CD14-positive monocyte (primary cell): ENCODE measurements at regions not wholly inside any gene's neighbourhood (a gene's known extent, or its start where the extent isn't known, plus 50 kb on each side); places are given as distances from the start of the nearest gene placed in this dataset.

Experiments used
- DNase-seq, 3 donors: peaks; one replicate each; pipeline ENCODE4 v3.0.0-alpha.2; 2011 to 2022
- H2AFZ ChIP-seq: 2 replicates; pipeline ENCODE4 v1.6.0; 2012; ENCODE audit warnings: mild to moderate bottlenecking, low read depth, low read length, inconsistent platforms; ENCODE audit not compliant: insufficient read depth, poor library complexity, severe bottlenecking
- H3K27ac ChIP-seq, 2 donors: 1 replicate in 1 of 2; 2 replicates in 1 of 2; pipeline ENCODE4 v1.5.1; 2012 to 2013; ENCODE audit warnings: low read length in 2 of 2, control low read depth in 1 of 2, inconsistent platforms in 1 of 2, low read depth in 1 of 2, mild to moderate bottlenecking in 1 of 2
- H3K27me3 ChIP-seq, 2 donors: one replicate each; pipeline versions ENCODE4 v1.6.0 to v1.6.1; 2011 to 2013; ENCODE audit warnings: low read length in 2 of 2; ENCODE audit not compliant: control insufficient read depth in 2 of 2, insufficient read depth in 2 of 2
- H3K36me3 ChIP-seq, 2 donors: replicated peaks in 1 of 2; 1 replicate in 1 of 2; 2 replicates in 1 of 2; pipeline versions ENCODE4 v1.5.1 to v1.6.1; 2012 to 2013; ENCODE audit warnings: low read length in 2 of 2, control low read depth in 1 of 2, inconsistent platforms in 1 of 2, mild to moderate bottlenecking in 1 of 2; ENCODE audit not compliant: insufficient read depth in 2 of 2, control insufficient read depth in 1 of 2
- H3K4me1 ChIP-seq, 2 donors: 1 replicate in 1 of 2; 2 replicates in 1 of 2; pipeline versions ENCODE4 v1.5.1 to v1.6.1; 2012 to 2013; ENCODE audit warnings: low read length in 2 of 2, control low read depth in 1 of 2, inconsistent platforms in 1 of 2, mild to moderate bottlenecking in 1 of 2, moderate library complexity in 1 of 2; ENCODE audit not compliant: insufficient read depth in 2 of 2, control insufficient read depth in 1 of 2
- H3K4me2 ChIP-seq: replicated peaks from 2 replicates; pipeline ENCODE3; 2012; ENCODE audit warnings: low read length, moderate library complexity, mild to moderate bottlenecking; ENCODE audit not compliant: poor library complexity, severe bottlenecking; ENCODE audit errors: extremely low read depth
- H3K4me3 ChIP-seq, 3 experiments: fragments of 200-600 bp in 1 of 3; sonication (generic) in 1 of 3; replicated peaks in 1 of 3; 1 replicate in 2 of 3; 2 replicates in 1 of 3; pipeline ENCODE4 v1.5.1; 2011 to 2013; ENCODE audit warnings: low read length in 3 of 3, mild to moderate bottlenecking in 3 of 3, control low read depth in 2 of 3, low read depth in 2 of 3, inconsistent platforms in 1 of 3, moderate library complexity in 1 of 3
- H3K79me2 ChIP-seq: 2 replicates; pipeline ENCODE4 v1.6.0; 2012; ENCODE audit warnings: mild to moderate bottlenecking, control low read depth, inconsistent platforms, low read length, moderate library complexity; ENCODE audit not compliant: insufficient read depth
- H3K9ac ChIP-seq: 2 replicates; pipeline ENCODE4 v1.6.0; 2017; ENCODE audit warnings: low read length, mild to moderate bottlenecking; ENCODE audit not compliant: insufficient read depth, poor library complexity, severe bottlenecking
- H3K9me3 ChIP-seq, 2 donors: replicated peaks in 1 of 2; 1 replicate in 1 of 2; 2 replicates in 1 of 2; pipeline versions ENCODE4 v1.5.1 to v1.6.1; 2012 to 2013; ENCODE audit warnings: low read length in 2 of 2, control low read depth in 1 of 2; ENCODE audit not compliant: control insufficient read depth in 1 of 2, insufficient read depth in 1 of 2
- H4K20me1 ChIP-seq: 2 replicates; pipeline ENCODE4 v1.6.0; 2012; ENCODE audit warnings: mild to moderate bottlenecking, low read length, control low read depth, moderate library complexity; ENCODE audit not compliant: insufficient read depth
- H3K27ac Mint-ChIP-seq, 7 donors: one replicate each; pipeline ENCODE4 v1.8.0; 2020; ENCODE audit warnings: mild to moderate bottlenecking in 7 of 7, mixed read lengths in 7 of 7, moderate library complexity in 6 of 7, inconsistent platforms in 2 of 7
- H3K27me3 Mint-ChIP-seq, 3 donors: one replicate each; pipeline ENCODE4 v1.8.0; 2021 to 2022; ENCODE audit warnings: low read depth in 3 of 3, mild to moderate bottlenecking in 3 of 3, mixed read lengths in 3 of 3, moderate library complexity in 3 of 3, inconsistent platforms in 1 of 3
- H3K36me3 Mint-ChIP-seq, 2 donors: one replicate each; pipeline ENCODE4 v1.8.0; 2020; ENCODE audit warnings: mixed read lengths in 2 of 2, inconsistent platforms in 1 of 2, mild to moderate bottlenecking in 1 of 2
- H3K4me1 Mint-ChIP-seq: one replicate; pipeline ENCODE4 v1.8.0; 2020; ENCODE audit warnings: mild to moderate bottlenecking, mixed read lengths
- H3K4me3 Mint-ChIP-seq, 2 donors: one replicate each; pipeline ENCODE4 v1.8.0; 2020; ENCODE audit warnings: mild to moderate bottlenecking in 2 of 2, mixed read lengths in 2 of 2, moderate library complexity in 1 of 2
- H3K9me3 Mint-ChIP-seq, 7 donors: one replicate each; pipeline ENCODE4 v1.8.0; 2020 to 2022; ENCODE audit warnings: mixed read lengths in 7 of 7, mild to moderate bottlenecking in 6 of 7, moderate library complexity in 6 of 7, inconsistent platforms in 2 of 7
- CTCF ChIP-seq: fragments of 200-600 bp; IDR thresholded peaks from one replicate; pipeline ENCODE4 v1.8.0; 2022; ENCODE audit warnings: antibody characterized with exemption, mild to moderate bottlenecking
- WGBS: methylation state at CpG from one replicate; pipeline ENCODE4 v1.1.5; 2013; ENCODE audit warnings: missing lambda C conversion rate; ENCODE audit not compliant: insufficient coverage; 5-methylcytosine and 5-hydroxymethylcytosine counted together
- intact Hi-C, 2 donors: fragments of 100-400 bp; cut with micrococcal nuclease; formaldehyde crosslinking; loops; one replicate each; pipeline versions ENCODE4 v1.15.0 to v1.15.1; 2023

- no peak overlapping the region for H3K4me3 ChIP-seq
- H3K36me3 ChIP-seq: no peaks in the 10 kb centered on the region
- H3K27ac Mint-ChIP-seq: no peak overlapping the region
- WGBS: 74% methylated on average over 2 of the region's 3 CpGs
- H3K27ac ChIP-seq: no peak overlapping the region
- no peak overlapping the region for H3K4me3 Mint-ChIP-seq
- peaks cover 8 to 19% (median 15%) of the 10 kb centered on the region in 7 donors for H3K9me3 Mint-ChIP-seq
- no peak overlapping the region for H2AFZ ChIP-seq
- H4K20me1 ChIP-seq: no peaks in the 10 kb centered on the region
- no peaks in the 10 kb centered on the region for H3K79me2 ChIP-seq
- H3K36me3 Mint-ChIP-seq: no peaks in the 10 kb centered on the region
- no peak for DNase-seq
- no peaks in the 10 kb centered on the region for H3K4me1 Mint-ChIP-seq
- H3K4me2 ChIP-seq: no peak overlapping the region
- peaks cover 17% of the 10 kb centered on the region in 2 donors for H3K9me3 ChIP-seq
- H3K27me3 Mint-ChIP-seq: peaks cover 0 to 3% (median 0%) of the 10 kb centered on the region in 3 donors
- H3K9ac ChIP-seq: no peak overlapping the region
- intact Hi-C loops: no loop called here
- no peak for TF ChIP-seq CTCF
- H3K4me1 ChIP-seq: no peaks in the 10 kb centered on the region
- H3K27me3 ChIP-seq: no peaks in the 10 kb centered on the region
These were observed 171.5 kb downstream of the ASCL1 start for GRCh38 chr12:103128862-103129501.

- Mint-ChIP-seq H3K4me3 (no peak overlapping the region), H3K27me3 (peaks cover 0 to 3% (median 0%) of the 10 kb centered on the region in 3 donors), H3K4me1 (no peaks in the 10 kb centered on the region), H3K36me3 (no peaks in the 10 kb centered on the region), H3K9me3 (peaks cover 8 to 22% (median 19%) of the 10 kb centered on the region in 7 donors), H3K27ac (no peak overlapping the region)
- Histone ChIP-seq H4K20me1 (no peaks in the 10 kb centered on the region), H3K4me2 (no peak overlapping the region), H3K4me1 (no peaks in the 10 kb centered on the region), H3K27me3 (no peaks in the 10 kb centered on the region), H3K4me3 (no peak overlapping the region), H3K79me2 (no peaks in the 10 kb centered on the region), H3K9me3 (peaks cover 20% of the 10 kb centered on the region in 2 donors), H3K36me3 (no peaks in the 10 kb centered on the region), H2AFZ (no peak overlapping the region), H3K9ac (no peak overlapping the region), H3K27ac (no peak overlapping the region)
- intact Hi-C loops: no loop called here
- 90% methylated on average over 2 of the region's 3 CpGs for WGBS
- DNase-seq: no peak
- no peak for TF ChIP-seq CTCF
These were observed 173.1 kb downstream of the ASCL1 start for GRCh38 chr12:103130564-103130963.
